Endodermal cell (in vitro differentiated cells): ENCODE measurements at regions not wholly inside any gene's neighbourhood (a gene's known extent, or its start where the extent isn't known, plus 50 kb on each side); places are given as distances from the start of the nearest gene placed in this dataset.

Experiments
- DNase-seq: peaks from one replicate; pipeline ENCODE4 v3.0.0-alpha.2; 2017
- H3K27ac ChIP-seq: 2 replicates; pipeline ENCODE4 v1.5.1; 2013; ENCODE audit warnings: mild to moderate bottlenecking, low read depth, low read length, moderate library complexity
- H3K27me3 ChIP-seq: 2 replicates; pipeline ENCODE4 v1.6.1; 2013; ENCODE audit warnings: mild to moderate bottlenecking, low read length, moderate library complexity; ENCODE audit not compliant: insufficient read depth, control insufficient read depth, poor library complexity, severe bottlenecking
- H3K36me3 ChIP-seq: 2 replicates; pipeline ENCODE4 v1.7.0; 2013; ENCODE audit warnings: mild to moderate bottlenecking, low read length, moderate library complexity; ENCODE audit not compliant: control insufficient read depth, insufficient read depth
- H3K4me1 ChIP-seq: one replicate; pipeline ENCODE4 v1.7.0; 2013; ENCODE audit warnings: low read length; ENCODE audit not compliant: control insufficient read depth, insufficient read depth
- H3K4me3 ChIP-seq: 2 replicates; pipeline ENCODE4 v1.5.1; 2013; ENCODE audit warnings: mild to moderate bottlenecking, low read length, moderate library complexity
- H3K9ac ChIP-seq: 2 replicates; pipeline ENCODE4 v1.6.1; 2013; ENCODE audit warnings: mild to moderate bottlenecking, low read length, moderate library complexity; ENCODE audit not compliant: poor library complexity, severe bottlenecking; ENCODE audit errors: extremely low read depth
- H3K9me3 ChIP-seq: 2 replicates; pipeline ENCODE4 v1.6.1; 2013; ENCODE audit warnings: mild to moderate bottlenecking, low read length, moderate library complexity; ENCODE audit not compliant: control insufficient read depth
- H3K27ac Mint-ChIP-seq: 2 replicates; pipeline ENCODE4 v1.8.0; 2020; ENCODE audit warnings: mixed read lengths
- H3K27me3 Mint-ChIP-seq: 2 replicates; pipeline ENCODE4 v1.8.0; 2021; ENCODE audit warnings: mild to moderate bottlenecking, mixed read lengths; ENCODE audit not compliant: insufficient read depth
- H3K36me3 Mint-ChIP-seq: 2 replicates; pipeline ENCODE4 v1.8.0; 2020; ENCODE audit warnings: low read depth, mixed read lengths
- H3K4me1 Mint-ChIP-seq: 2 replicates; pipeline ENCODE4 v1.8.0; 2020; ENCODE audit warnings: mixed read lengths
- H3K4me3 Mint-ChIP-seq: 2 replicates; pipeline ENCODE4 v1.8.0; 2020; ENCODE audit warnings: mild to moderate bottlenecking, moderate library complexity, mixed read lengths
- H3K9me3 Mint-ChIP-seq: 2 replicates; pipeline ENCODE4 v1.8.0; 2020; ENCODE audit warnings: mild to moderate bottlenecking, mixed read lengths
- CTCF ChIP-seq: fragments of 200-600 bp; sonication (generic); conservative IDR thresholded peaks from 2 replicates; pipeline ENCODE4 v1.5.0; 2021; ENCODE audit warnings: antibody characterized with exemption, mild to moderate bottlenecking
- WGBS, 2 experiments: methylation state at CpG; one replicate each; pipeline versions ENCODE4 v1.1.5 to v1.1.7; 2013; ENCODE audit warnings: missing lambda C conversion rate in 2 of 2, mixed read lengths in 1 of 2; ENCODE audit not compliant: insufficient coverage in 1 of 2, insufficient read length in 1 of 2; 5-methylcytosine and 5-hydroxymethylcytosine counted together

GRCh38 chr16:6545329-6545728 is 787.3 kb upstream of the RBFOX1 start:
- H3K36me3 ChIP-seq: no peaks in the 10 kb centered on the region
- 91 to 95% methylated on average over 3 to 7 of the region's 7 CpGs for WGBS, 2 experiments
- H3K27ac Mint-ChIP-seq: no peak overlapping the region
- no peaks in the 10 kb centered on the region for H3K4me1 ChIP-seq
- no peak overlapping the region for H3K4me3 Mint-ChIP-seq
- no peaks in the 10 kb centered on the region for H3K36me3 Mint-ChIP-seq
- no peaks in the 10 kb centered on the region for H3K4me1 Mint-ChIP-seq
- no peak for DNase-seq
- no peaks in the 10 kb centered on the region for H3K27me3 Mint-ChIP-seq
- H3K27me3 ChIP-seq: no peaks in the 10 kb centered on the region
- no peaks in the 10 kb centered on the region for H3K9me3 Mint-ChIP-seq
- H3K4me3 ChIP-seq: no peak overlapping the region
- H3K9me3 ChIP-seq: no peaks in the 10 kb centered on the region
- no peak overlapping the region for H3K9ac ChIP-seq
- H3K27ac ChIP-seq: no peak overlapping the region
- no peak for TF ChIP-seq CTCF

GRCh38 chr16:6541267-6541666 is 791.4 kb upstream of the RBFOX1 start:
- H3K27me3 Mint-ChIP-seq: no peaks in the 10 kb centered on the region
- no peak overlapping the region for H3K27ac ChIP-seq
- no peak for DNase-seq
- H3K36me3 Mint-ChIP-seq: no peaks in the 10 kb centered on the region
- no peak overlapping the region for H3K27ac Mint-ChIP-seq
- H3K4me1 ChIP-seq: no peaks in the 10 kb centered on the region
- H3K9ac ChIP-seq: no peak overlapping the region
- no peaks in the 10 kb centered on the region for H3K36me3 ChIP-seq
- no peaks in the 10 kb centered on the region for H3K27me3 ChIP-seq
- 93 to 94% methylated on average over 3 of the region's 3 CpGs for WGBS, 2 experiments
- H3K4me3 Mint-ChIP-seq: no peak overlapping the region
- no peak for TF ChIP-seq CTCF
- no peaks in the 10 kb centered on the region for H3K9me3 ChIP-seq
- no peaks in the 10 kb centered on the region for H3K9me3 Mint-ChIP-seq
- H3K4me1 Mint-ChIP-seq: no peaks in the 10 kb centered on the region
- H3K4me3 ChIP-seq: no peak overlapping the region

- Mint-ChIP-seq H3K4me1 (no peaks in the 10 kb centered on the region), H3K27ac (no peak overlapping the region), H3K4me3 (no peak overlapping the region), H3K27me3 (no peaks in the 10 kb centered on the region), H3K9me3 (no peaks in the 10 kb centered on the region), H3K36me3 (no peaks in the 10 kb centered on the region)
- WGBS, 2 experiments: 90 to 100% methylated on average over 1 to 2 of the region's 2 CpGs
- no peak overlapping the region for H3K9ac ChIP-seq
- H3K9me3 ChIP-seq: no peaks in the 10 kb centered on the region
- H3K27ac ChIP-seq: no peak overlapping the region
- H3K4me1 ChIP-seq: no peaks in the 10 kb centered on the region
- H3K27me3 ChIP-seq: no peaks in the 10 kb centered on the region
- no peak overlapping the region for H3K4me3 ChIP-seq
- DNase-seq: no peak
- H3K36me3 ChIP-seq: no peaks in the 10 kb centered on the region
- TF ChIP-seq CTCF: no peak
Measured at GRCh38 chr16:6536411-6536810, 796.2 kb upstream of the RBFOX1 start.
